ENCODE measurements at regions not wholly inside any gene's neighbourhood (a gene's known extent, or its start where the extent isn't known, plus 50 kb on each side); places are given as distances from the start of the nearest gene placed in this dataset.

DNA sequence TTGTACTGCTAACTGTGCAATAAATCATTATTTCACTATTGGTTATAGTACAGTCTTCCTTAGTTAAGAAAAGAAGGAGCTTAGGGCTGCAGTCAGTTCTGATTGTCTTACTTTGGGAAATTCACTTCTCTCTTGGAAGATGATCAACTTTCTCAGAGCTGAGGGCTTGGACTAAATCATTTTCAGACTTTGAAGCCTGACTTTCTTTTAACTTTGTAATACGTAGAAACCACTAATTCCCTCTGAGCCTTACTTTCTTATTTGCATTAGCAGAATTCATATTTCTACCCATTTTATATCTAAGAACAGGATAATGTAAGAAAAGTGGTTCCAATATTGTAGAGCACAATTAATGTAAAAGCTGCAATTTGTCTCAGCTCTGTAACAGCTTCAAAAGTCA lies 386.4 kb downstream of the TRIB2 start:
- no peaks in the 10 kb centered on the region for H4K20me1 ChIP-seq (ENCODE audit: control insufficient read depth, insufficient read depth, insufficient read length)
- H2AK5ac ChIP-seq (ENCODE audit: insufficient read length, low read length), result no peak overlapping the region
- Mint-ChIP-seq H3K36me3 (ENCODE audit: insufficient read depth in 1 of 3, low read depth in 3 of 3) (peaks cover 0 to 5% (median 0%) of the 10 kb centered on the region in 3 experiments; a peak in 1 of 7 replicates), H3K4me3 (no peak overlapping the region), H3K9me3 (peaks cover 13% of the 10 kb centered on the region in 2 experiments; a peak in 4 of 5 replicates), H3K27ac (no peak overlapping the region), H3K27me3 (ENCODE audit: low read depth) (no peaks in the 10 kb centered on the region), H3K4me1 (no peaks in the 10 kb centered on the region)
- H3K79me2 ChIP-seq (ENCODE audit: insufficient read depth, low read length), result no peaks in the 10 kb centered on the region
- no peaks in the 10 kb centered on the region for H3K23me2 ChIP-seq (ENCODE audit: insufficient read length, low read depth, low read length, poor library complexity, severe bottlenecking)
- H2AFZ ChIP-seq (ENCODE audit: low read length), result no peak overlapping the region
- no peak overlapping the region for H4K5ac ChIP-seq (ENCODE audit: insufficient read length, low read depth, low read length)
- no peak overlapping the region for H2BK120ac ChIP-seq (ENCODE audit: low read depth, low read length, poor library complexity, severe bottlenecking)
- no peak overlapping the region for H4K8ac ChIP-seq (replicated peaks; ENCODE audit: insufficient read length, low read depth, low read length)
- no peak for DNase-seq
- H3K79me1 ChIP-seq (ENCODE audit: insufficient read depth, low read depth, low read length, poor library complexity, severe bottlenecking), result no peaks in the 10 kb centered on the region
- no peak overlapping the region for H3K4ac ChIP-seq (ENCODE audit: low read depth, low read length)
- no peaks in the 10 kb centered on the region for H3K27me3 ChIP-seq (ENCODE audit: insufficient read depth, low read length)
- H3K27ac ChIP-seq (ENCODE audit: insufficient read length, low read depth, low read length), result no peak overlapping the region
- no peaks in the 10 kb centered on the region for H3K9me3 ChIP-seq (ENCODE audit: control insufficient read depth, low read depth, low read length)
- no peak overlapping the region for H2BK12ac ChIP-seq (ENCODE audit: insufficient read length, low read depth, low read length)
- no peak overlapping the region for H4K91ac ChIP-seq (ENCODE audit: insufficient read length, low read depth, low read length)
- no peak overlapping the region for H3K14ac ChIP-seq (ENCODE audit: insufficient read depth, low read length)
- TF ChIP-seq, protein P1, sequence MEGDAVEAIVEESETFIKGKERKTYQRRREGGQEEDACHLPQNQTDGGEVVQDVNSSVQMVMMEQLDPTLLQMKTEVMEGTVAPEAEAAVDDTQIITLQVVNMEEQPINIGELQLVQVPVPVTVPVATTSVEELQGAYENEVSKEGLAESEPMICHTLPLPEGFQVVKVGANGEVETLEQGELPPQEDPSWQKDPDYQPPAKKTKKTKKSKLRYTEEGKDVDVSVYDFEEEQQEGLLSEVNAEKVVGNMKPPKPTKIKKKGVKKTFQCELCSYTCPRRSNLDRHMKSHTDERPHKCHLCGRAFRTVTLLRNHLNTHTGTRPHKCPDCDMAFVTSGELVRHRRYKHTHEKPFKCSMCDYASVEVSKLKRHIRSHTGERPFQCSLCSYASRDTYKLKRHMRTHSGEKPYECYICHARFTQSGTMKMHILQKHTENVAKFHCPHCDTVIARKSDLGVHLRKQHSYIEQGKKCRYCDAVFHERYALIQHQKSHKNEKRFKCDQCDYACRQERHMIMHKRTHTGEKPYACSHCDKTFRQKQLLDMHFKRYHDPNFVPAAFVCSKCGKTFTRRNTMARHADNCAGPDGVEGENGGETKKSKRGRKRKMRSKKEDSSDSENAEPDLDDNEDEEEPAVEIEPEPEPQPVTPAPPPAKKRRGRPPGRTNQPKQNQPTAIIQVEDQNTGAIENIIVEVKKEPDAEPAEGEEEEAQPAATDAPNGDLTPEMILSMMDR (conservative IDR thresholded peaks at IDR 0.05), result no peak
- WGBS (ENCODE audit: extremely low coverage, insufficient read length, low lambda C conversion rate), result no CpG with 5 or more reads among the region's 1 CpG
- no peak overlapping the region for H3K18ac ChIP-seq (ENCODE audit: insufficient read length, low read depth, low read length)
- H2BK15ac ChIP-seq (ENCODE audit: low read depth, low read length), result no peak overlapping the region
- H3K4me2 ChIP-seq (ENCODE audit: insufficient read depth, insufficient read length, low read length), result no peak overlapping the region
- H3K56ac ChIP-seq (ENCODE audit: insufficient read length, low read depth, low read length), result no peak overlapping the region
- H3K23ac ChIP-seq (ENCODE audit: insufficient read length, low read depth, low read length), result no peak overlapping the region
- H2BK5ac ChIP-seq (ENCODE audit: insufficient read length, low read length), result no peak overlapping the region
- no peak overlapping the region for H3T11ph ChIP-seq (ENCODE audit: low read length)
- H2BK20ac ChIP-seq (ENCODE audit: low read depth, low read length, poor library complexity, severe bottlenecking), result no peak overlapping the region
- no peaks in the 10 kb centered on the region for H3K4me1 ChIP-seq (ENCODE audit: insufficient read depth, low read length)
- no peak overlapping the region for H3K9ac ChIP-seq (ENCODE audit: extremely low read depth, insufficient read length, low read length)
